ENCODE measurements at regions not wholly inside any gene's neighbourhood (a gene's known extent, or its start where the extent isn't known, plus 50 kb on each side); places are given as distances from the start of the nearest gene placed in this dataset.
"Not testable (repeated sequence)": the region's sequence is repeated elsewhere in the genome, so short reads cannot be mapped to it uniquely, and the experiment has no call there.

DNA sequence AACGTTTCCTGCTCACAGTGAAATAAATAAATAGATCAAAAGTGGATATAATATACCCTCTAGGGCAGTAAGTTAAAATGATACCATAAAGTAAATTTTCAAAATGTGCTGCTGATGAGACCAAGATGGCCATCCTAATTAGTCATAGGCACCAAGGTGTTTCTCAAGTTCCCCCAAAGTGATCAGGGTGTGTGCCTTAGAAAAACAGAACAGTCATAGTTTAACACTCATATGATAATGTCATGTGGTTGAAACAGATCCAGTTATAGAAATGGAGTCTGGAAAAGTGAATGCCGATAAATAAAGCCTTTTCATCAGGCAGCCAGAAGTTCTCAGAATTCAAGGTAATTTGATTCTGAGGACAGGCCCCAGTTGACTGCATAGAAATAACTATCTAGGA, 161.5 kb upstream of the CDKN2B start:
- H3K4me1 ChIP-seq (ENCODE audit: low read depth) = no peaks in the 10 kb centered on the region
- intact Hi-C loops (cut with DNase I, micrococcal nuclease) = no loop called here
- H3K36me3 ChIP-seq (ENCODE audit: low read depth) = no peaks in the 10 kb centered on the region
- TF ChIP-seq, protein P1, sequence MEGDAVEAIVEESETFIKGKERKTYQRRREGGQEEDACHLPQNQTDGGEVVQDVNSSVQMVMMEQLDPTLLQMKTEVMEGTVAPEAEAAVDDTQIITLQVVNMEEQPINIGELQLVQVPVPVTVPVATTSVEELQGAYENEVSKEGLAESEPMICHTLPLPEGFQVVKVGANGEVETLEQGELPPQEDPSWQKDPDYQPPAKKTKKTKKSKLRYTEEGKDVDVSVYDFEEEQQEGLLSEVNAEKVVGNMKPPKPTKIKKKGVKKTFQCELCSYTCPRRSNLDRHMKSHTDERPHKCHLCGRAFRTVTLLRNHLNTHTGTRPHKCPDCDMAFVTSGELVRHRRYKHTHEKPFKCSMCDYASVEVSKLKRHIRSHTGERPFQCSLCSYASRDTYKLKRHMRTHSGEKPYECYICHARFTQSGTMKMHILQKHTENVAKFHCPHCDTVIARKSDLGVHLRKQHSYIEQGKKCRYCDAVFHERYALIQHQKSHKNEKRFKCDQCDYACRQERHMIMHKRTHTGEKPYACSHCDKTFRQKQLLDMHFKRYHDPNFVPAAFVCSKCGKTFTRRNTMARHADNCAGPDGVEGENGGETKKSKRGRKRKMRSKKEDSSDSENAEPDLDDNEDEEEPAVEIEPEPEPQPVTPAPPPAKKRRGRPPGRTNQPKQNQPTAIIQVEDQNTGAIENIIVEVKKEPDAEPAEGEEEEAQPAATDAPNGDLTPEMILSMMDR (IDR thresholded peaks at IDR 0.05) = no peak
- ATAC-seq (no peak), DNase-seq (no peak)
- H3K4me3 ChIP-seq = no peak overlapping the region
- H3K9me3 ChIP-seq = no peaks in the 10 kb centered on the region

DNA sequence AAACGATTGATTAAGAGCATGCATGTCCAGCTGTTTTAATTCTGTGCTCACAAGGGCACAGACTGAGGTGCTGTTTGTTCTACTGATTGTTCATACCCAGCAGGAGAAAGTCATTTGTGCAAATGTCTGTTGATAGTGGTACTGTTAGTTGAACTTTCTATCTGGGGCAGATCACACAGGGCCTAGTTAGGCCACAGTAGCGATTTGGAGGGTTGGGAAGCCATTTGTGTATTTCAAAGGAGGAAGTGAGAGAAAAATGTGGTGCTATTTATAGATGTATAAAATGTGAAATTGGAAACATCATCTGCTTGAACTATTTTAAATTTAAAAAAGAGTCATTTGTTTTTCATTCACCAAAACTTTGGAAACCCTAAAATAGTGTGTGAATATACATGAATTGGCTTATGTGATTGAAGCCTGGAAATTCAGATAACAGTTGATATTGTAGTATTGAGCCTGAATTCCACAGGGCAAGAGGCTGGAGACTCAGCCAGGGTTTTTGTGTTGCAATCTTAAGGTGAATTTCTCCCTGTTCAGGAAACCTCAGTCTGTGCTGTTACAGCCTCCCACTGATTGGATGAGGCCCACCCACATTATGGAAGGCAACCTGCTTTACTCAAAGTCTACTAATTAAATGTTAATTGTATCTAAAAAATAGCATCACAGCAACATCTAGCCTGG, 162.0 kb upstream of the CDKN2B start:
- ATAC-seq = peak; percentile 14

DNA sequence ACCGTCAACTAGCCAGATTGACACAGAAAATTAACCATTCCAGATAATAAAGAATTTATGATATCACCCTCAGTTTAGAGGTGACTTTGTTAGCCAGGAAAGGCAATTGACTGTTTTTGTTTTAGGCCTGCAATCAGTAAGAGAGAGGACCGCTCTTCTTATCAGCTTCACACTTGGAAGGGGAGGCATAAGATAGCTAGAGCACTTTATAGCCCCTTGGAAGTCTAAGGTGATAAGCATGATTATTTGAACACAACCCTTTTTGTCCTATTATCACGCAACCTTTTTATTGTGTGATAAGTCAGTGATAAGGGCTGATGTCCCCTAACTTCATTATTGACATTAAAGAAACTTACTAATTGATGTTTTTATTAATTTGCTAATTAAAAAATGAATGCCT, 162.6 kb upstream of the CDKN2B start:
- Histone ChIP-seq H3K9me3 (no peaks in the 10 kb centered on the region), H3K36me3 (ENCODE audit: low read depth) (no peaks in the 10 kb centered on the region), H3K4me1 (ENCODE audit: low read depth) (no peaks in the 10 kb centered on the region), H3K4me3 (no peak overlapping the region)
- TF ChIP-seq, protein P1 (IDR thresholded peaks at IDR 0.05) = no peak
- DNase-seq (no peak), ATAC-seq (no peak)
- intact Hi-C loops (cut with DNase I, micrococcal nuclease) = no loop called here

More for the DNA sequence above, 162.0 kb upstream of the CDKN2B start:
- DNase-seq = no peak
- H3K9me3 ChIP-seq = no peaks in the 10 kb centered on the region
- intact Hi-C loops (cut with DNase I, micrococcal nuclease) = no loop called here
- no peaks in the 10 kb centered on the region for H3K4me1 ChIP-seq (ENCODE audit: low read depth)
- no peak overlapping the region for H3K4me3 ChIP-seq
- H3K36me3 ChIP-seq (ENCODE audit: low read depth) = no peaks in the 10 kb centered on the region
- TF ChIP-seq, protein P1 (IDR thresholded peaks at IDR 0.05) = no peak

DNA sequence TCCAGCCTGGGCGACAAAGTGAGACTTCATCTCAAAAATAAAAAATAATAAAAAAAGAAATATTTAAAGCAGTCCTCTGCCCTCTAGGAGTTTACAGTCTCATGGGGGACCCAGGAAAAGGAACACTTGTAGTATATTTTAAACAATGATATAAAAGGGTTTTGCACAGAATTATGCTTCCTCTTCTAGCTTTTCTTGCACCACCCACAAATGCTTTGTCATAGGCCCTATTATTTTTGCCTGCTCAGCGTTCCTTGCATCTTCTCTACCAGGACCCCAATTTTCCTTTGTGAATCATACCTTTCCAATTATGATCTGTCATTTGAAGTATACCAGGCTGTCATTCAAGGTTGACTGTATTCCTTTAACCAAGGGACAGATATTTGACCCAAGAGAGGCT, 164.8 kb upstream of the CDKN2B start:
- H3K4me3 ChIP-seq = no peak overlapping the region
- H3K36me3 ChIP-seq (ENCODE audit: low read depth) = no peaks in the 10 kb centered on the region
- TF ChIP-seq, protein P1 (IDR thresholded peaks at IDR 0.05) = no peak
- intact Hi-C loops (cut with DNase I, micrococcal nuclease) = no loop called here
- DNase-seq (no peak), ATAC-seq (no peak)
- no peaks in the 10 kb centered on the region for H3K4me1 ChIP-seq (ENCODE audit: low read depth)
- no peaks in the 10 kb centered on the region for H3K9me3 ChIP-seq

DNA sequence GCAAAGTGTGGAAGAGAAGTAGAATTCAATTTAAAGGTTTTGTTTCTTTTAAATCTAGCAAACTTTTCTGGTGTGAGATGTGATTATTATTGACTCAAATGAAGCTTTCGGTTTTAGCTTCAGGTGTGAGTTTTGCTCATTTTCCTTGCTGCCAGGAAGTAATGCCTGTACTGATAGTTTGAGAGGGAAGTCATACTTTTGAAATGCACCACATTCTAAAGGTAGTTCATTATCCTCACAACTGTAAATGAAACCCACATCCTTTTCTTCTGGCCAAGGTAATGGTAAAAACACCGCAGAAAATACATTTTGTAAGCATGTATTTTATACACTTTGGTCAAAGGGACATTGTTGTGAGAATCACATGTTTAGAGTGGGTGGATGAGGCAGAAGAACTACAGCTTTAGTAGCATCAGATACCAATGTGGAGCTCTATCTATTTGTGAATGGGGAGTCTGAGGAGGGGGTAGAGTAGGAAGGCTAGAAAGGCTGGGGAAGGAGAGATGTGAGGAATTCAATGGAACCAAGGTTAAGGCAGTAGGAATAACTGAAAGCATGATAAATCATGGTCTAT, 167.0 kb upstream of the CDKN2B start:
- no peak overlapping the region for H3K4me3 ChIP-seq
- no peak for DNase-seq
- no peaks in the 10 kb centered on the region for H3K4me1 ChIP-seq (ENCODE audit: low read depth)
- ATAC-seq = no peak
- intact Hi-C loops (cut with DNase I, micrococcal nuclease) = no loop called here
- no peaks in the 10 kb centered on the region for H3K9me3 ChIP-seq
- H3K36me3 ChIP-seq (ENCODE audit: low read depth) = no peaks in the 10 kb centered on the region
- TF ChIP-seq, protein P1 (IDR thresholded peaks at IDR 0.05) = no peak

DNA sequence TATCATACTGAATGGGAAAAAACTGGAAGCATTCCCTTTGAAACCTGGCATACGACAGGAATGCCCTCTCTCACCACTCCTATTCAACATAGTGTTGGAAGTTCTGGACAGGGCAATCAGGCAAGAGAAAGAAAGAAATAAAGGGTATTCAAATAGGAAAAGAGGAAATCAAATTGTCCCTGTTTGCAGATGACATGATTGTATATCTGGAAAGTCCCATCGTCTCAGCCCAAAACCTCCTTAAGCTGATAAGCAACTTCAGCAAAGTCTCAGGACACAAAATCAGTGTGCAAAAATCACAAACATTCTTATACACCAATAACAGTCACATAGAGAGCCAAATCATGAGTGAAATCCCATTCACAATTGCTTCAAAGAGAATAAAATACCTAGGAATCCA, 171.9 kb upstream of the CDKN2B start:
- intact Hi-C loops (cut with DNase I, micrococcal nuclease); H3K4me1 ChIP-seq (ENCODE audit: low read depth); H3K4me3 ChIP-seq; ATAC-seq; H3K9me3 ChIP-seq; DNase-seq; H3K36me3 ChIP-seq (ENCODE audit: low read depth): not testable (repeated sequence)
